T-helper 2 cell treated with Interferon-gamma antibody and Interleukin-4, amounts not matched to agents 100 ng/mL and 5 ng/mL, for 36 hours (primary cell): ENCODE measurements at regions not wholly inside any gene's neighbourhood (a gene's known extent, or its start where the extent isn't known, plus 50 kb on each side); places are given as distances from the start of the nearest gene placed in this dataset.
"Not testable (repeated sequence)": the region's sequence is repeated elsewhere in the genome, so short reads cannot be mapped to it uniquely, and the experiment has no call there.

Experiments used
- intact Hi-C: fragments of 100-400 bp; cut with micrococcal nuclease; formaldehyde crosslinking; loops from one replicate; pipeline ENCODE4 v1.15.1; 2023

- intact Hi-C loops: no loop called here
Measured at GRCh38 chr1:70819231-70819630, 228.4 kb downstream of the PTGER3 start.

GRCh38 chr1:70819785-70820184 lies 227.8 kb downstream of the PTGER3 start:
- intact Hi-C loops: no loop called here

GRCh38 chr1:70820396-70820795 lies 227.2 kb downstream of the PTGER3 start:
- intact Hi-C loops: no loop called here

- intact Hi-C loops: no loop called here
Measured at GRCh38 chr1:70820995-70821394, 226.6 kb downstream of the PTGER3 start.

GRCh38 chr1:70826428-70826827 lies 221.2 kb downstream of the PTGER3 start:
- intact Hi-C loops: no loop called here

GRCh38 chr1:70827030-70827429 lies 220.6 kb downstream of the PTGER3 start:
- intact Hi-C loops: no loop called here

GRCh38 chr1:70828177-70828576 lies 219.4 kb downstream of the PTGER3 start:
- intact Hi-C loops: no loop called here

- intact Hi-C loops: not testable (repeated sequence)
Measured at GRCh38 chr1:70834365-70834764, 213.3 kb downstream of the PTGER3 start.

GRCh38 chr1:70836456-70836855 lies 211.2 kb downstream of the PTGER3 start:
- intact Hi-C loops: no loop called here

GRCh38 chr1:70840260-70840953 lies 207.2 kb downstream of the PTGER3 start:
- intact Hi-C loops: no loop called here

- intact Hi-C loops: no loop called here
Measured at GRCh38 chr1:70842562-70842961, 205.1 kb downstream of the PTGER3 start.

- intact Hi-C loops: no loop called here
Measured at GRCh38 chr1:70843452-70843851, 204.2 kb downstream of the PTGER3 start.

- intact Hi-C loops: no loop called here
Measured at GRCh38 chr1:70847013-70847412, 200.6 kb downstream of the PTGER3 start.

- intact Hi-C loops: no loop called here
Measured at GRCh38 chr1:70855203-70855602, 192.4 kb downstream of the PTGER3 start.

GRCh38 chr1:70856201-70856600 lies 191.4 kb downstream of the PTGER3 start:
- intact Hi-C loops: no loop called here

GRCh38 chr1:70863239-70863638 lies 184.4 kb downstream of the PTGER3 start:
- intact Hi-C loops: no loop called here

GRCh38 chr1:70864302-70864701 lies 183.3 kb downstream of the PTGER3 start:
- intact Hi-C loops: no loop called here

GRCh38 chr1:70866542-70867264 lies 180.9 kb downstream of the PTGER3 start:
- intact Hi-C loops: no loop called here

- intact Hi-C loops: no loop called here
Measured at GRCh38 chr1:70871790-70872189, 175.8 kb downstream of the PTGER3 start.

GRCh38 chr1:70874063-70874462 lies 173.6 kb downstream of the PTGER3 start:
- intact Hi-C loops: no loop called here

GRCh38 chr1:70874818-70875217 lies 172.8 kb downstream of the PTGER3 start:
- intact Hi-C loops: no loop called here

- intact Hi-C loops: no loop called here
Measured at GRCh38 chr1:70877343-70877742, 170.3 kb downstream of the PTGER3 start.

- intact Hi-C loops: no loop called here
Measured at GRCh38 chr1:70887936-70888335, 159.7 kb downstream of the PTGER3 start.
